ENCODE measurements at regions not wholly inside any gene's neighbourhood (a gene's known extent, or its start where the extent isn't known, plus 50 kb on each side); places are given as distances from the start of the nearest gene placed in this dataset.
A peak's percentile ranks its signal among the peaks of the same experiment; 100 is the strongest.
"Not testable (repeated sequence)": the region's sequence is repeated elsewhere in the genome, so short reads cannot be mapped to it uniquely, and the experiment has no call there.

DNA sequence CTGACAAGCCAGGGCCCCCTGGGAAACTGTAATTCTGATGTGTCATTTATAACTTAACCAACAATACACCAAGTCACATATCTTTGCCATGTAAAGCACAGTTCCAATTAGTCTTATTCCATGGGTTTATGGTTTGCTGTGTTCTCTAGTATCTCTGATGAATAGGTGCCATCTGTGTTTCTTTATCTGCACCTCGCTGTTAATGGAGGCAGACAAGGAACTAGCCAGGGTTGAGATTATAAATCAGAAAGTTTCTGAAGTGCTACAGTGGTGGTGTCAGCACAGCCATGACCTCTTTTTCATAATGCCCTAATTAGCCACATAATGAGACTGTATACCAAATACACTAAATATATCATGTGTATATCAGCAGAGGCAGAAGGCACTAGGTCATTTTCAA, 866.4 kb downstream of the PLOD2 start:
- Histone ChIP-seq H4K91ac (ENCODE audit: low read depth, low read length) (no peak overlapping the region), H2AFZ (ENCODE audit: insufficient read depth, low read length, poor library complexity) (no peak overlapping the region), H3K4me2 (ENCODE audit: low read length) (no peak overlapping the region), H2AK5ac (ENCODE audit: low read length) (no peak overlapping the region), H2BK120ac (ENCODE audit: insufficient read depth, low read length, poor library complexity) (no peak overlapping the region), H3K4ac (ENCODE audit: low read depth, low read length) (no peak overlapping the region), H3K18ac (ENCODE audit: low read length) (no peak overlapping the region), H3K4me3 (ENCODE audit: low read depth, low read length) (no peak overlapping the region), H3K9ac (ENCODE audit: low read length) (no peak overlapping the region), H3K27me3 (ENCODE audit: insufficient read depth, low read length) (no peaks in the 10 kb centered on the region), H3K79me2 (ENCODE audit: control insufficient read depth, insufficient read depth, low read length, poor library complexity) (no peaks in the 10 kb centered on the region), H3K79me1 (ENCODE audit: low read length) (no peaks in the 10 kb centered on the region), H2BK5ac (ENCODE audit: low read depth, low read length, poor library complexity) (no peak overlapping the region), H3K9me3 (ENCODE audit: insufficient read depth, low read depth, low read length) (no peaks in the 10 kb centered on the region), H4K8ac (ENCODE audit: low read depth, low read length) (no peak overlapping the region), H4K12ac (ENCODE audit: low read depth, low read length) (no peak overlapping the region), H2BK12ac (ENCODE audit: low read length) (no peak overlapping the region), H3K36me3 (ENCODE audit: control insufficient read depth in 1 of 2, insufficient read depth in 2 of 2, low read length in 2 of 2) (no peaks in the 10 kb centered on the region), H3K27ac (ENCODE audit: low read depth, low read length) (no peak overlapping the region), H3K4me1 (ENCODE audit: control insufficient read depth in 1 of 2, insufficient read depth in 2 of 2, low read length in 2 of 2) (no peaks in the 10 kb centered on the region), H3K14ac (ENCODE audit: low read length) (no peak overlapping the region), H3K23ac (ENCODE audit: low read length) (no peak overlapping the region)
- DNase-seq = no peak
- no CpG with 5 or more reads among the region's 1 CpG for WGBS (ENCODE audit: extremely low coverage, insufficient coverage, insufficient read length)

DNA sequence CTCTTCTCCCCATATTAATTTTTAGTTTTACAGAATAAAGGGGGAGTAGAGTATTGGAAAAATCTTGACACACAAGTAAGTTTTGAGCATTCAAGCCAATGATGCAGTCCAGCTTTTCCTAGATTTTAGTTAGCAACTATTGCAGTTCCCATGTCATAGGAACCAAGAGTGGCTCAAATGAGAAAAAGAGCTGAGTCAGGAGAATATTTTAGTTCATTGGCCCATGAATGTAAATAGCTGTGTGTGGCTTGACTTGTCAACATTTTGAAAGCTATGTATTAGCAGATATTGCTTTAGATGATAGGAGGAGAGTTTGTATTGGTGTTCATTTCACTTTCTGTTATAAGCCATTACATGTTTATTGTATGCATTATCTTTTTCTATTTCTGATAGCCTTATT, 853.7 kb downstream of the PLOD2 start:
- Histone ChIP-seq H3K36me3 (ENCODE audit: control insufficient read depth in 1 of 2, insufficient read depth in 2 of 2, low read length in 2 of 2) (no peaks in the 10 kb centered on the region), H3K79me1 (ENCODE audit: low read length) (no peaks in the 10 kb centered on the region), H2BK12ac (ENCODE audit: low read length) (no peak overlapping the region), H3K14ac (ENCODE audit: low read length) (no peak overlapping the region), H3K23ac (ENCODE audit: low read length) (no peak overlapping the region), H2AFZ (ENCODE audit: insufficient read depth, low read length, poor library complexity) (no peak overlapping the region), H2BK5ac (ENCODE audit: low read depth, low read length, poor library complexity) (no peak overlapping the region), H4K12ac (ENCODE audit: low read depth, low read length) (no peak overlapping the region), H3K27me3 (ENCODE audit: insufficient read depth, low read length) (no peaks in the 10 kb centered on the region), H3K79me2 (ENCODE audit: control insufficient read depth, insufficient read depth, low read length, poor library complexity) (no peaks in the 10 kb centered on the region), H4K8ac (ENCODE audit: low read depth, low read length) (no peak overlapping the region), H3K18ac (ENCODE audit: low read length) (no peak overlapping the region), H3K27ac (ENCODE audit: low read depth, low read length) (no peak overlapping the region), H3K4me2 (ENCODE audit: low read length) (no peak overlapping the region), H3K9me3 (ENCODE audit: insufficient read depth, low read depth, low read length) (no peaks in the 10 kb centered on the region), H4K91ac (ENCODE audit: low read depth, low read length) (no peak overlapping the region), H3K4me3 (ENCODE audit: low read depth, low read length) (no peak overlapping the region), H2AK5ac (ENCODE audit: low read length) (no peak overlapping the region), H2BK120ac (ENCODE audit: insufficient read depth, low read length, poor library complexity) (no peak overlapping the region), H3K4ac (ENCODE audit: low read depth, low read length) (no peak overlapping the region), H3K4me1 (ENCODE audit: control insufficient read depth in 1 of 2, insufficient read depth in 2 of 2, low read length in 2 of 2) (no peaks in the 10 kb centered on the region), H3K9ac (ENCODE audit: low read length) (no peak overlapping the region)
- no peak for DNase-seq

DNA sequence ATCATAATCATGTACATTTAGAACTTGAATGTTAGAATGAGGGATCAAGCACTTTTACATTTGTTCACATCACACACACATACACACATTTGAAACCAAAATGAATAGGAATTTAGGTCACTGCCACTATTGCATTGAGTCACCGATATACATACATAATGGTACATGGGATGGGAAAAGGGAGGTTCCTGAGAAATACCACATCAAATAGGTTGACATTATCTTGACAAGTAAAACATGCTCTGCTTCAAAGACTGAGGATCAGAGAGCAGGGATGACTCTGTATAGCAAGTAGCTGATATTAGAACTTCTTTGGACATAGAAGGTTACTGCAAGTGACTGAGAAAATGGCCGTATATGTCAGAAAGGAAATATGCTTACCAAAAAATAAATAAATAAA, 847.2 kb downstream of the PLOD2 start:
- Histone ChIP-seq H2BK5ac (ENCODE audit: low read depth, low read length, poor library complexity) (no peak overlapping the region), H3K27ac (ENCODE audit: low read depth, low read length) (no peak overlapping the region), H3K4me2 (ENCODE audit: low read length) (no peak overlapping the region), H3K4me1 (ENCODE audit: control insufficient read depth in 1 of 2, insufficient read depth in 2 of 2, low read length in 2 of 2) (no peaks in the 10 kb centered on the region), H4K12ac (ENCODE audit: low read depth, low read length) (no peak overlapping the region), H2BK120ac (ENCODE audit: insufficient read depth, low read length, poor library complexity) (no peak overlapping the region), H3K9ac (ENCODE audit: low read length) (no peak overlapping the region), H2AFZ (ENCODE audit: insufficient read depth, low read length, poor library complexity) (no peak overlapping the region), H3K14ac (ENCODE audit: low read length) (no peak overlapping the region), H3K27me3 (ENCODE audit: insufficient read depth, low read length) (no peaks in the 10 kb centered on the region), H3K36me3 (ENCODE audit: control insufficient read depth in 1 of 2, insufficient read depth in 2 of 2, low read length in 2 of 2) (no peaks in the 10 kb centered on the region), H3K4me3 (ENCODE audit: low read depth, low read length) (no peak overlapping the region), H4K8ac (ENCODE audit: low read depth, low read length) (no peak overlapping the region), H3K9me3 (ENCODE audit: insufficient read depth, low read depth, low read length) (no peaks in the 10 kb centered on the region), H3K23ac (ENCODE audit: low read length) (no peak overlapping the region), H2AK5ac (ENCODE audit: low read length) (no peak overlapping the region), H3K18ac (ENCODE audit: low read length) (no peak overlapping the region), H4K91ac (ENCODE audit: low read depth, low read length) (no peak overlapping the region), H3K4ac (ENCODE audit: low read depth, low read length) (no peak overlapping the region), H2BK12ac (ENCODE audit: low read length) (no peak overlapping the region), H3K79me1 (ENCODE audit: low read length) (no peaks in the 10 kb centered on the region), H3K79me2 (ENCODE audit: control insufficient read depth, insufficient read depth, low read length, poor library complexity) (no peaks in the 10 kb centered on the region)
- no CpG with 5 or more reads among the region's 2 CpGs for WGBS (ENCODE audit: extremely low coverage, insufficient coverage, insufficient read length)
- DNase-seq = no peak

DNA sequence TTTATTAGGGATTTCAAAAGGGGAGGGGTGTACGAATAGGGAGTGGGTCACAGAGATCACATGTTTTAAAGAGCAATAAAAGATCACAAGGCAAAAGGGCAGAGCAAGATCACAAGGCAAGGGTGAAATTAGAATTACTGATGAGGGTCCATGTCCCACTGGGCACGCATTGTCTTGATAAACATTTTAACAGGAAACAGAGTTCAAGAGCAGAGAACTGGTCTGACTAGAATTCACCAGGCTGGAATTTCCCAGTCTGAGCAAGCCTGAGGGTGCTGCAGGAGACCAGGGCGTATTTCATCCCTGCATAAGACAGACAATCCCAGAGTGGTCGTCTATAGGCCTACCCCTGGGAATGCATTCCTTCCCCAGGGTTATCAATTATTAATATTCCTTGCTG, 844.7 kb downstream of the PLOD2 start:
- no CpG with 5 or more reads among the region's 4 CpGs for WGBS (ENCODE audit: extremely low coverage, insufficient coverage, insufficient read length)

DNA sequence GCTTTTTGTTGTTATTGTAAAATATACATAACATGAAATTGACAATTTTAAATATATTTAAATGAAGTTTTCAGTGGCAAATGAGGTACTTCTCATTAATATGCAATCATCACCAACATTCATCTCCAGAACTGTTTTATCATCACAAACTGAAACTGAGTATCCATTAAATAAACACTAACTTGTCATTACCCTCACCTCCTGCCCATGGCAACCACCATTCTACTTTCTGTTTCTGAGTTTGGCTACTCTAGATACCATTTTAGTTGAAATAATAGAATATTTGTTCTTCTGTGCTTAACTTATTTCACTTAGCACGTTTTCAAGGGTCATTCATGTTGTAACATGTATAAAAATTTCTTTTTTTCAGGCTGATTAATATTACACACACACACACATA, 834.3 kb downstream of the PLOD2 start:
- Histone ChIP-seq H3K9ac (ENCODE audit: low read length) (no peak overlapping the region), H3K79me2 (ENCODE audit: control insufficient read depth, insufficient read depth, low read length, poor library complexity) (no peaks in the 10 kb centered on the region), H3K18ac (ENCODE audit: low read length) (no peak overlapping the region), H2AK5ac (ENCODE audit: low read length) (no peak overlapping the region), H3K4ac (ENCODE audit: low read depth, low read length) (no peak overlapping the region), H4K8ac (ENCODE audit: low read depth, low read length) (no peak overlapping the region), H4K91ac (ENCODE audit: low read depth, low read length) (no peak overlapping the region), H3K4me1 (ENCODE audit: control insufficient read depth in 1 of 2, insufficient read depth in 2 of 2, low read length in 2 of 2) (no peaks in the 10 kb centered on the region), H3K4me3 (ENCODE audit: low read depth, low read length) (no peak overlapping the region), H3K9me3 (ENCODE audit: insufficient read depth, low read depth, low read length) (no peaks in the 10 kb centered on the region), H3K79me1 (ENCODE audit: low read length) (no peaks in the 10 kb centered on the region), H3K27me3 (ENCODE audit: insufficient read depth, low read length) (no peaks in the 10 kb centered on the region), H2BK5ac (ENCODE audit: low read depth, low read length, poor library complexity) (no peak overlapping the region), H3K14ac (ENCODE audit: low read length) (no peak overlapping the region), H4K12ac (ENCODE audit: low read depth, low read length) (no peak overlapping the region), H2BK12ac (ENCODE audit: low read length) (no peak overlapping the region), H3K23ac (ENCODE audit: low read length) (no peak overlapping the region), H3K27ac (ENCODE audit: low read depth, low read length) (no peak overlapping the region), H3K36me3 (ENCODE audit: control insufficient read depth in 1 of 2, insufficient read depth in 2 of 2, low read length in 2 of 2) (no peaks in the 10 kb centered on the region), H2AFZ (ENCODE audit: insufficient read depth, low read length, poor library complexity) (no peak overlapping the region), H3K4me2 (ENCODE audit: low read length) (no peak overlapping the region), H2BK120ac (ENCODE audit: insufficient read depth, low read length, poor library complexity) (no peak overlapping the region)
- DNase-seq = no peak
- no CpG with 5 or more reads among the region's 1 CpG for WGBS (ENCODE audit: extremely low coverage, insufficient coverage, insufficient read length)

More for the DNA sequence above, 844.7 kb downstream of the PLOD2 start:
- H3K27ac ChIP-seq (ENCODE audit: low read depth, low read length); H3K4me3 ChIP-seq (ENCODE audit: low read depth, low read length); H3K79me1 ChIP-seq (ENCODE audit: low read length); H3K18ac ChIP-seq (ENCODE audit: low read length); H2AK5ac ChIP-seq (ENCODE audit: low read length); H3K79me2 ChIP-seq (ENCODE audit: control insufficient read depth, insufficient read depth, low read length, poor library complexity); H4K91ac ChIP-seq (ENCODE audit: low read depth, low read length); H3K4ac ChIP-seq (ENCODE audit: low read depth, low read length); H3K14ac ChIP-seq (ENCODE audit: low read length); H3K36me3 ChIP-seq (ENCODE audit: control insufficient read depth in 1 of 2, insufficient read depth in 2 of 2, low read length in 2 of 2); H4K8ac ChIP-seq (ENCODE audit: low read depth, low read length); H3K4me2 ChIP-seq (ENCODE audit: low read length); H4K12ac ChIP-seq (ENCODE audit: low read depth, low read length); H2BK12ac ChIP-seq (ENCODE audit: low read length); H2BK5ac ChIP-seq (ENCODE audit: low read depth, low read length, poor library complexity); H3K23ac ChIP-seq (ENCODE audit: low read length); H3K4me1 ChIP-seq (ENCODE audit: control insufficient read depth in 1 of 2, insufficient read depth in 2 of 2, low read length in 2 of 2); H3K9me3 ChIP-seq (ENCODE audit: insufficient read depth, low read depth, low read length); H3K9ac ChIP-seq (ENCODE audit: low read length); H2BK120ac ChIP-seq (ENCODE audit: insufficient read depth, low read length, poor library complexity); H3K27me3 ChIP-seq (ENCODE audit: insufficient read depth, low read length); H2AFZ ChIP-seq (ENCODE audit: insufficient read depth, low read length, poor library complexity): not testable (repeated sequence)
- peak in 1 of 2 donors; percentile 3 for DNase-seq
